ENCODE measurements at regions not wholly inside any gene's neighbourhood (a gene's known extent, or its start where the extent isn't known, plus 50 kb on each side); places are given as distances from the start of the nearest gene placed in this dataset.
"Not testable (repeated sequence)": the region's sequence is repeated elsewhere in the genome, so short reads cannot be mapped to it uniquely, and the experiment has no call there.

- DNase-seq (ENCODE audit: low read depth, low spot score), result no peak
- no peak overlapping the region for H3K27ac ChIP-seq
Observed at GRCh38 chr11:50088231-50088630, 55.6 kb downstream of the OR4C45 start.

- H3K27ac ChIP-seq, result no peak overlapping the region
- no peak for DNase-seq (ENCODE audit: low read depth, low spot score)
Observed at GRCh38 chr11:50098186-50098725, 65.6 kb downstream of the OR4C45 start.

GRCh38 chr11:50102916-50103315 is 70.2 kb downstream of the OR4C45 start:
- no peak for DNase-seq (ENCODE audit: low read depth, low spot score)
- H3K27ac ChIP-seq, result no peak overlapping the region

GRCh38 chr11:50140686-50141085 is 108.0 kb downstream of the OR4C45 start:
- not testable (repeated sequence) for DNase-seq (ENCODE audit: low read depth, low spot score); H3K27ac ChIP-seq

- not testable (repeated sequence) for DNase-seq (ENCODE audit: low read depth, low spot score)
Observed at GRCh38 chr11:50146308-50146707, 113.6 kb downstream of the OR4C45 start.

GRCh38 chr11:50147946-50148345 is 115.3 kb downstream of the OR4C45 start:
- not testable (repeated sequence) for DNase-seq (ENCODE audit: low read depth, low spot score)

More at GRCh38 chr11:50146308-50146707, 113.6 kb downstream of the OR4C45 start:
- not testable (repeated sequence) for H3K27ac ChIP-seq

GRCh38 chr11:50155508-50155907 is 122.8 kb downstream of the OR4C45 start:
- no peak overlapping the region for H3K27ac ChIP-seq
- DNase-seq (ENCODE audit: low read depth, low spot score), result no peak

More at GRCh38 chr11:50147946-50148345, 115.3 kb downstream of the OR4C45 start:
- not testable (repeated sequence) for H3K27ac ChIP-seq

- no peak overlapping the region for H3K27ac ChIP-seq
- no peak for DNase-seq (ENCODE audit: low read depth, low spot score)
Observed at GRCh38 chr11:50164050-50164449, 131.4 kb downstream of the OR4C45 start.

- no peak overlapping the region for H3K27ac ChIP-seq
- DNase-seq (ENCODE audit: low read depth, low spot score), result no peak
Observed at GRCh38 chr11:50169634-50170033, 137.0 kb downstream of the OR4C45 start.

- DNase-seq (ENCODE audit: low read depth, low spot score), result no peak
- H3K27ac ChIP-seq, result no peak overlapping the region
Observed at GRCh38 chr11:50170115-50170514, 137.4 kb downstream of the OR4C45 start.

GRCh38 chr11:50174189-50174588 is 141.5 kb downstream of the OR4C45 start:
- H3K27ac ChIP-seq, result no peak overlapping the region
- peak; percentile 36 for DNase-seq (ENCODE audit: low read depth, low spot score)

GRCh38 chr11:50174975-50175374 is 142.3 kb downstream of the OR4C45 start:
- DNase-seq (ENCODE audit: low read depth, low spot score), result no peak
- no peak overlapping the region for H3K27ac ChIP-seq

GRCh38 chr11:50178737-50179136 is 146.1 kb downstream of the OR4C45 start:
- no peak overlapping the region for H3K27ac ChIP-seq
- DNase-seq (ENCODE audit: low read depth, low spot score), result no peak

GRCh38 chr11:50181334-50181733 is 148.7 kb downstream of the OR4C45 start:
- H3K27ac ChIP-seq, result no peak overlapping the region
- DNase-seq (ENCODE audit: low read depth, low spot score), result no peak

GRCh38 chr11:50182486-50182885 is 149.8 kb downstream of the OR4C45 start:
- DNase-seq (ENCODE audit: low read depth, low spot score), result no peak
- no peak overlapping the region for H3K27ac ChIP-seq

GRCh38 chr11:50183170-50183569 is 150.5 kb downstream of the OR4C45 start:
- not testable (repeated sequence) for H3K27ac ChIP-seq; DNase-seq (ENCODE audit: low read depth, low spot score)

GRCh38 chr11:50186146-50186545 is 153.5 kb downstream of the OR4C45 start:
- no peak overlapping the region for H3K27ac ChIP-seq
- no peak for DNase-seq (ENCODE audit: low read depth, low spot score)

GRCh38 chr11:50187220-50187619 is 154.5 kb downstream of the OR4C45 start:
- DNase-seq (ENCODE audit: low read depth, low spot score), result no peak
- H3K27ac ChIP-seq, result no peak overlapping the region

GRCh38 chr11:50188040-50188439 is 155.4 kb downstream of the OR4C45 start:
- no peak for DNase-seq (ENCODE audit: low read depth, low spot score)
- no peak overlapping the region for H3K27ac ChIP-seq

- no peak overlapping the region for H3K27ac ChIP-seq
- DNase-seq (ENCODE audit: low read depth, low spot score), result no peak
Observed at GRCh38 chr11:50192743-50193142, 160.1 kb downstream of the OR4C45 start.

- no peak for DNase-seq (ENCODE audit: low read depth, low spot score)
- no peak overlapping the region for H3K27ac ChIP-seq
Observed at GRCh38 chr11:50214376-50214775, 181.7 kb downstream of the OR4C45 start.

GRCh38 chr11:50220651-50221050 is 188.0 kb downstream of the OR4C45 start:
- no peak overlapping the region for H3K27ac ChIP-seq
- no peak for DNase-seq (ENCODE audit: low read depth, low spot score)

GRCh38 chr11:50238368-50238767 is 205.7 kb downstream of the OR4C45 start:
- H3K27ac ChIP-seq; DNase-seq (ENCODE audit: low read depth, low spot score): not testable (repeated sequence)

Data from epithelial cell of prostate (primary cell).